Suppressor macrophage treated with lipopolysaccharide for 1 hour (primary cell): ENCODE measurements at regions not wholly inside any gene's neighbourhood (a gene's known extent, or its start where the extent isn't known, plus 50 kb on each side); places are given as distances from the start of the nearest gene placed in this dataset.

Experiments
- DNase-seq, 3 donors: peaks; one replicate each; pipeline ENCODE4 v3.0.0-alpha.2; 2020 to 2022

DNA sequence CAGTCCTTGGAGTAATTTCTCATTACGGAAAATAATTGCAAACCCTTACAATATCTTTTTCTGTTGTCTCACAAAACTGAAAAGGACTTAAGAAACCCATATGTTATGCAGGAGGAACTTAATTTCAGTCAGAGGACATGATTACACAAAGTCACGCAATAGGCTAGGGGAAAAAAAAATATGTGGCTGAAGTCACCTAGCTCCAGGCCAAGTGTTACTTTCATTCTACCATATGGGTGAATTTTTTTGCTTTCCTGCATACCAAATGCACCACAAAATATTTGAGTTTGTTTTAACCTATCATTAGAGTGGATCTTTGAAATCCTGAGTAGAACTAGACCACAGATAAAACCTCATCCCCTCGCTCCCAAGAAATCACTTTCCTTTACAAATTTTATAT, 523.5 kb downstream of the CAAP1 start:
- DNase-seq = no peak

DNA sequence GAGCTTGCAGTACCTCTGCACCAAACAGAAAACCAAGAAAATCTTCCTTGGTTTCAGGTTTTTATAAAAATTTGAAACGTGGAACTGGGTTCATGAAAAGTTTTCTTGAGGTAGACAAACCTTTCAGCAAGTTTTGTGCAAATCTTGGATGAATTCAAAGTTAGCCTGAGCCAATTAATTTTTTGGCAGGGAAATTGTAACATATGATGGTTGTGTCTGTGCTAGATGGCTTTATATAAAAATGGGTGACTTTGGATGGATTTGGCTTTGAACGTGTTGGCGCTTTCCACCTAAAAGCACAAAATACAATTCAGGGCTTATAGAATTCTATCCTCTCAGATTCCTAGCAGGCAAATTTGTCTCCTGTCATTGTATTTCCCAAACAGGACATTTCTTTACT, 524.4 kb downstream of the CAAP1 start:
- no peak for DNase-seq

DNA sequence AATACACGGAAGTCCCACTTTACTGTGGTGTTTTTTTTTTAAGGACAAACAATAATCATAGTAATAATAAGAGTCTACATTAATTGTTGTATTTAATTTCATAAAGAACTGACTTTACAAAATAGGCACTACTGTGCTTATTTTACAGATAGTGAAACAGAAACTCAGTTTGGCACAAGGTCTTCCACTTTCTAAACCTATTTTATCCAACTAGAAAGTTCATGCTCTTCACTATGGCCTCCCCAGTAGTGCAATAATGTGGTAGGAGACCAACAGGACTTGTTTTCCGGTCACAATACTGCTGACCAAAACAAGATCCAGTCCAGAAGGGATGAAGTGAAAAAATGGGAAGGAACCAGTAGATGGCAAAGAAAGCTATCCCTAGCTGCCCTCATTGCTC, 531.6 kb downstream of the CAAP1 start:
- no peak for DNase-seq

DNA sequence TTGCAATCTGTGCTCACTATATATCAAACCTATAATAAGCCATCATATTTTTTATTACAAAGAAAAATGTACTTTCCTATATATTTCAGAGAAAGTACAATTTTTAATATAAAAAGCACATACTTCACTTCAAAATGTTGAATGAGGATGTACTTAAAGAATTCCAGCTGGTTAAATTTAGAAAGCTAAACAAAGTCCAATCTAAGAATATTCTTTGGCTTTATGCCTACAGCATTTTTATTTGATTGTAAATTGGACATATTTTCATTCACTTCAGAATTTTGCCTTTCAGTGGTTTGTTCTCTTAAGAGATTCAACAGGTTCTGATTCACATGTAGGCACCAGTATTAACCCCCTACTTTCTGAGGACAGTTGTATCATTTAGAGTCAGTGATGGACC, 533.8 kb downstream of the CAAP1 start:
- no peak for DNase-seq

DNA sequence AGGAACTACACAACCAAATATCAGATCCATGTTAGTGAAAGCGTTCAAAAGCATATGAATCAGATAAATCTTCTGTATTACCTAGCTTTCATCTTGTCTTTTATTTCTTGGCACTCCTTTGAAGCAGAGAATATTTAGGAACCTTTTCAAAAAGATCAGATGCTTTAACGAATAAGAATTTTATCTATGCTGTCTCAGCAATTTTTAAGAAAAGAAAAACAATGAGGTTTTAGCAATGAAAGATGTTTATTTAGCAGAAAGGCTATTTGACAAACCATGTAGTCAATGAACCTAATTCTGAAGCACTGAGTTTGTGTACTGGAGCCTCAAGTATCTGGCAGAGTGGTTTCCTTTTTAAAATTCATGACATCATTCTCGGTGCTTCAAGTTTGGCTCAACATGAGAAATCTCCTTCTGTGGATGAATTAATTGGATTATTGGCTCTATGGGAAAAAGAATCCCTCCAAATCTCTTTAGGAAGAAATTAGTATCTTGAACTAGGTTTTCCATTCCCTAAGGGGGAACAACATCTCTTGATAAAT, 534.7 kb downstream of the CAAP1 start:
- no peak for DNase-seq

DNA sequence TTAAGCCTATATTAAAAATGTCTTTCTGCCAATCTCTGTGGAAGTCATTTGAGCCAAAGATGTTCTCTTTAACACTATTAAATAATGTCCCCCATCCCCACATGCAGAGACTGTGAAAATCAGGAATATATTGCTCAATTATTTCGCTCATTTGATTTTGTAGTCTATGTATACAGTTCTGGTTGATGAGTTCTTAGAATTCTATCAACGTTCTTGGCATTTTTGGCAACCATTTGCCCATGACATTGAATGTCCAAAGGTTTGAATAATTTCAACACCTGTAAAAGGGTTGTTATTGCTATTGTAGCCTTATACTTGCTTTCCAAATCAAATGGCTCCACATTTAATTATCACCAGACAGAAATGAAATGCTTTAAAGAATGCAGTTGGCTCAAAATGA, 536.1 kb downstream of the CAAP1 start:
- DNase-seq = no peak

DNA sequence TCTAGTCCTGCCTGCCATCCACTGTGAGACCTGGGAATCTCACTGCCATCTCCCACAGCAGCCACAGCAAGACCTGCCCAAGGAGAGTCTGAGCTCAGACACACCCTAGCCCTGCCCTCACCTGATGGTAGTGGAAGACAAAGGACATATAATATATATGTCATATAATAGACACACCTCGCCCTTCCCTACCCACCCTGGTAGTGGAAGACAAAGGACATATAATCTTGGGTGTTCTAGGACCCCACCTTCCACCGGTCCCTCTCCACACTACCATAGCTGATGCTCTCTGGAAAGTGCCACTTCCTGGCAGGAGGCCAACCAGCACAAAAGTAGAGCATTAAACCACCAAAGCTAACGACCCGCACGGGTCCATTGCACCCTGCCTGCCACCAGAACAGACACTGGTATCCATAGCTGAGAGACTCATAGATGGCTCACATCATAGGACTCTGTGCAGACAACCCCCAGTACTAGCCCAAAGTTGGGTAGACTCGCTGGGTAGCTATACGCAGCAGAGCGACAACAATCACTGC, 545.6 kb downstream of the CAAP1 start:
- DNase-seq = no peak

DNA sequence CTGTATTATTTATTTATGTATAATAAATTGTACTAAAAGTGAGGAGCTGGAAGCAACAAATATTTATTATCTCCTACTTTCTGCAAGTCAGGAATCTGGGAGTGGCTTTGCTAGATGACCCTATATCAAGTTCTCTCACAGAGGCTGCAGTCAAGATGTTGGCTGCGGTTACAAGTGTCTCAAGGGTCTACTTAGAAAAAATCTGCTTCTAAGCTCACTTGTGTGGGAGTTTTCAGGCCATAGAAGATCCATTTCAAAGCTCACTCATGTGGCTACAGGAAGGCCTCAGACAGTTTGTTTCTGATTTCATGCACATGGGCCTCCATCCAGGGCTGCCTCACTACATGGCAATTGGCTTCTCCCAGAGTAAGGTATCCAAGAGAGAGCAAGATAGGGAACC, 551.1 kb downstream of the CAAP1 start:
- no peak for DNase-seq

DNA sequence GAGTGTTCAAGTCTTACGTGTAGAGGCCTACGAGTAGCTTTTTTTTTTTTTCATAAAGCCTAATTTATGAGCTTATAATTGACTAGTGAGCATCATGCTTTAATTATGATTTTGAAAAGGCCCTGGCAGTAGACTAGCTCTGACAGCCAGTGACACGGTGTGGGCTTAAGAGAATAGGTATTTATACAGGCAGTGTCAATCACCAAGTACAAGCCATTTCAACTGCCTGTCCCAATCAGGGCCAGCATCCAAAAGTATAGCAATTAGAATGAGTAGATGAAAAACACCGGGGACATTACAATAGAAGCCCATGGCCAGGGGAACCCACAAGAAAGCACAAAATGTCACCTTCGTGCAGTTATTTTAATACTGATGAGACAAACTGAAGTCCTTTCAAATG, 552.8 kb downstream of the CAAP1 start:
- no peak for DNase-seq

DNA sequence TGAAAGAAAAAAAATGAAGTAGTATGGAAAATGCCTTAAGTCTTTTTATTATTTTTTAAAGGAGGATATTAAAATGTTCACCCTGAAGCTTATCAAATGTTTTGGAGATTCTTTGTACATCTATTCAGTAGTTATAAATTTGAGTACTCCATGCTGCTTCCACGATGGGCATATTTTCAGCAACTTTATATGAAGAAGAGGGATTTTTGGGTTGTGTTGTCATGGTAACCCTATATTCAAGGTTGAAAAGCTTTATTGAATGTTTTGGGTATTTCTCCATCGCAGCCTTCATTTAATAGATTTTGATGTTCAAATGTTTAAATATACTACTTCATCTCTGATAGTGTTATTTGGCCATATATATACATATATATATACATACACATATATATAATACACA, 557.5 kb downstream of the CAAP1 start:
- DNase-seq = no peak

DNA sequence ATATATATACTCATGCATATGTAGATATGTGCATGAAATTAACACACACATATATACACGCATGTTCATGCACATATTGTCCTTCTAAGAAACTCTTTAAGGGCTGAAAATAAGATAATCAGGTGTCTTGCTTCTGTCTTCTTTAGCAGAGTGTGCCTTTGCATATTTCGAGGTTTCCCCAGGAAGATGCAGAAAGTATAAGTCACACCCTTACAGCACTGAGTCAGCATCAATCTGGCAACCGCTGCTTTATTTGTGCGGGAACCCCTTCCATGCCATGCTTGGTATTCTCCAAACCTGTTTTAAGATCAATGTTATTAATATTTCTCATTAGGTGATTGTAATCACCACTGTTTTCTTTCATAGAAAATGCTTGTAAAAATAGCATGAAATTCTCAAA, 557.9 kb downstream of the CAAP1 start:
- no peak for DNase-seq

DNA sequence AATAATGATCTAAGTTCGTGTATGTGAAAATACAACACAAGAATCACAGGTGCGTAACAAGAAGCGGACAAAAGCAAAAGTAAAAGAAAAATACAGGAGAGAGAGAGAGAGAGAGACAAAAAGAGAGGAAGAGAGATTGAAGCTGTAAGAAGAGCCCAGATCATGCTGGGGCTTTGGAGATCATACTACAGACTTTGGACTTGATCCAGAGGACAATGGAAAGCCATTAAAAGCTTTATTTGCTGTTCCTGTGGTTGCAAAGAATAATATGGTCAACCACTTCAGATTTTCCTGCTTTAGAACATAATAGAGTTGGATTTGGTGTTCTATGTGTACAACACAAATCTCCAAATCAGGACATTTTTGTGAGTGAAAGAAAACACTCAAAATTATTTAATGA, 561.4 kb downstream of the CAAP1 start:
- DNase-seq = no peak

DNA sequence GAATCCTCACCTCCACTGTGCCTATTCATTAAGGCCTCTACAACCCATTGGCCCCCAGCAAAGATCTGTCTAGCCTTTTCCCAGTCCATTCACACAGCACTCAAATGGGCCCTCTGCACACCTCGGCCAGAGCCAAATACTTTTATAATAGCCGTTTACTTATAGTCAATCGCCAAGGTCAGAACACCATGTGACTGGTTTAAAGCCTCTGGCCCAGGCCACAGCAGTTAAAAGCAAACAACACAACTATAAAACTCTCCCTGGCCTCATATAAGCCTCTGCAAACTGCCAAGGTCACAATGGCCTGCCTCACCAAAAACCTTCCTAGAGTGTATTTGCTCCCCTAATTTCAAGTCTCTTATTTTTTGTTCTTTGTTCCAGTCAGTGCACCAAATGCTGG, 562.6 kb downstream of the CAAP1 start:
- DNase-seq = no peak

DNA sequence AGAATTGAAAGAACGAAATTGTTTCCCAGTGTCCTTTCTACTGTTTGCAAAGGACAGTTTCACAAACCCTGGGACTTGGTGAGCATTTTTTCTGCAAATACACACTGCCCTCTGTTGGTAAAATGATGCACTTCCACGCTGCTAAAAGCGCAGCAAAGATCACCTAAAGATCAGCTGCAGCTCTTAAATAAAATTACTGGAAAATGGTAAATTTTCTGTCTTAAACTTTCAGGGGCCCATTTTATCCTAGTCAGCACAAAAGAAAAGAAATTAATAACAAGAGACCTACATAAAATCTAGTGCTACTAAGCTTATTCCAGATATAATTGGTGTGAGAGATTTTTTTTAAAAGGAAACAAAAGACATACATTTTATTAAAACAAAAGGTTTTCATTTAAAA, 566.0 kb downstream of the CAAP1 start:
- peak; percentile 36 to 43 (median 42) for DNase-seq

DNA sequence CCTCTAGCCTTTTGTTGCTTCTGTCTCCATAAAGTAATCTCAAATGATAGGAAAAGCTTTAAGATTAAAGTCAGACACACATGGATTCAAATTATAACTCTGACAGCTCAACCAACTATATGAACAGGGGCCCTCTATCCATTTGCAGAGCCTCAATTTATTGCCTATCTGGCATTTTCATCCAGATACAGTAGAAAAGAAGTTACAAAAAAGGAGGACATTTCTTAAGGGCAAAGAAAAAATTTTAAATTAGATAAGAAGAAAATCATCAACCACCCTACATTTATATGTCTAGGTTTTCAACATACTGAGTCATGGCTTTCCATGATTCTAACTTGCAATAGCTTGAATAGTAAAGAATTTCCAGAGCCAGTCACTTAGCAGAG, 567.2 kb downstream of the CAAP1 start:
- no peak for DNase-seq

DNA sequence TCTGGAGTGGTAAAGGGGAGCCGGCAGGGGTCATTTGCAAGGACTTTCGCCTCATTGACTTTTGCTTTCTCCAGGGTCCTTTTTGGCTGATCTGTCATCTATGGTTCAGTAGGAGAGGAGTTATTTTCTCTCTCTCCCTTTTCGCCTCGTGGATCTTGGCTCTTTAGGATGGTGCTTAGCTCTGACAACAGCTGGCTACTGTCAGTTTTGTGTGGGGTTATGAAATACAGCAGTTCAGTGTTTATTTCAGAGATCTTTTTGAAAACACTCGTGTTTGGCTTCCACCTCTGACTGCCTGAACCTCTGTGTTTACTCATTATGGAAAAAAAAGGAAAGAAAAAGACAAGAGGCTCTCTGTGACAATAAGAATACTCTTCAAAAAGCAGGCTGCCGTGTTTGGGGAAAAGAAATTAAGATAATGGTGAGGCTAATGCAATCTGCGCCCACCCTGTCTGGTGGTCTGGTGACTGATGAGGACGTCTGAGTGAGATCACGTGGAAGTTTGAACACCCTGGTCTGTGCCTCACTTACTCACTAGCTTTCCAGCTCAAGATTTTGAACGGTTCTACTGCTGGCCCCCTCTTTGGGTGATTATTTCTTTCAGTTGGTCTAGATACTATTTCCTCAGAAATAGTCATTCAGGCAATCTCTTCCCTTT, 567.7 kb downstream of the CAAP1 start:
- no peak for DNase-seq

DNA sequence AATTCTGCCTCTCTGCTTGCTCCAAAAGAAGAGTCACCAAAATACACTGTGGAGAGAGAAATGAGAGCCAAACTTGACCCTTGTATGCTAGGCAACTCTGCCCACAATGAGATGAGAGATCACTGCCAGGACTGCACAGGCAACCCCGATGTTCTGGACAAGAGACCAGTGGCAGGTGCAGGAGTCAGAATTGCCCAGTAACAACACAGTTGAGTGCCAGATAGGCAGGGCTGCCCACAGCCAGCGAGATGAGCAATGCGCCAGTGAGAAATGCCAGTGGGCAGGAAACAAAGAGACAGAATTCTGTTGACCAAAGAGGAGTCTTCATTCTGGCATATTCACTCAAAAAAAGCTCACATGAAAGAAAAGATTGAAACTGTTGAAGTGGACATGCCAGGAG, 570.7 kb downstream of the CAAP1 start:
- DNase-seq = no peak

DNA sequence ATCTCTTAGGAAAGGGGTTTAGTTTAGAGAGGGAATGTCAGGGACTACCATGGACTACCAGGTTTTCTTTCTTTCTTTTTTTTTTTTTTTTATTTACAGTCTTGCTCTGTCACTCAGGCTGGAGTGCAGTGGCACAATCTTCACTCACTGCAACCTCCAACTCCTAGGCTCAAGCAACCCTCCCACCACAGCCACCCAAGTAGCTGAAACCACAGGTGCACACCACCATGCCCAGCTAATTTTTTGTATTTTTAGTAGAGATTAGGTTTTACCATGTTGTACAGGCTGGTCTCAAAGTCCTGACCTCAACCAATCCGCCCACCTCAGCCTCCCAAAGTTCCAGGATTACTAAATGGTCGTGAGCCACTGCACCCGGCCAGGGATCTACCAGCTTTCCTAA, 572.7 kb downstream of the CAAP1 start:
- DNase-seq = peak in 1 of 3 donors; percentile 1

DNA sequence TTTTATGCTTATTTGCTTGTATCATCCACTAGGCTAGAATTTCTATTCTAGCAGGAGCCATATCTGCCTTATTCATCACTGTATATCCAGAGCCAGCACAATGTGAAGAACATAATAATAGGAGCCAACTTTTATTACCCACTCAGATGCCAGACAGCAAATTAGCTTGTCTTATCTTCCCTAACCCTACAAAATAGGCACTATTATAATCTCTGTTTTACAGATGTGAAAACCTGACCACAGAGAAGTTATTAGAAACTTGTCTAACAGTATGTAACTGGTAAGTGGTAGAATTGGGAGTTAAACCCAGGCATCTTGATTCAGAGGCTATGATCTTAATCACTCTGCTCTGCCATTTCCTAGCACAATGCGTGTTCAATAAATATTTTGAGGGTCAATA, 579.5 kb downstream of the CAAP1 start:
- DNase-seq = no peak

DNA sequence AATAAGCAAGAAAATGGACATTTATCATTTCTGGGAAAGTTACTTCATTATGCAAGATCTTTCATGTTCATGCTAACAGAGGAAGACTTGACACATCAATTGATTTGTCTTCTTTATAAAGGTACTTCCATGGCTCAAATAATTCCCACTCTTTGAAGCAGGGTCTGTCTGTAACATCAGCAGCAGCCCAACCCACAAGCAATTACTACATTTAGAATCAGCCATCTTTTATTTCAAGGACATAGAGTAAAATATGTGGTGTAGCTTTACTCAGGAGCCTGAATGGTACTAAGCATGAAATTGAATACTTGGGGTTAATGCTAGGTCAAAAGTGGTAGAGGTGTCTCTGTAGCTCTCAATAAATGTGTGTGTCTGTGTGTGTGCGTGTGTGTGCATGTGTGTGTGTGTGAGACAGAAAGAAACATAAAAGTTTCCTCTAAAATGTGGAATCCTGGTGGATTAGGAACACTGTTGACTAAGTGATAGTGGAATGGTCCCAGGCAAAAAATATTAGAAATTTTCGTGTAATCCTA, 581.1 kb downstream of the CAAP1 start:
- no peak for DNase-seq

DNA sequence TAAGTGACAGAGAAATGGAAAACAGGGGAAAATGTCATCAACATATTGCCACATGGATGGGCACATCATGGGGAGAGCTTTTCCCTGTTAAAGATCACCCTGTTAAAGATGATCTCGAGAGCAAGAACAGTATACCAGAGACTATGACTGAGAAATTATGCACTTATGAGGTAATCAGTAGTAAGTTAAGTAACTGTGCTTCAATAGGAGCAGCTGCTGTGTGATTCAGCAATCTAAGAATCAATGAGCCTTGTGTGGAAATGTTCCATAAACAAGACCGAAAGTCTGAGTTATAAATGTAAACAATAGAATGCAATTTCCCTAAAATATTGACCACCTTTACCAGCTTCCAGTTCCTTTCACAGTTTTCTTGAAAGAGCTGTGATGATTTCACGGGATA, 582.3 kb downstream of the CAAP1 start:
- DNase-seq = no peak

DNA sequence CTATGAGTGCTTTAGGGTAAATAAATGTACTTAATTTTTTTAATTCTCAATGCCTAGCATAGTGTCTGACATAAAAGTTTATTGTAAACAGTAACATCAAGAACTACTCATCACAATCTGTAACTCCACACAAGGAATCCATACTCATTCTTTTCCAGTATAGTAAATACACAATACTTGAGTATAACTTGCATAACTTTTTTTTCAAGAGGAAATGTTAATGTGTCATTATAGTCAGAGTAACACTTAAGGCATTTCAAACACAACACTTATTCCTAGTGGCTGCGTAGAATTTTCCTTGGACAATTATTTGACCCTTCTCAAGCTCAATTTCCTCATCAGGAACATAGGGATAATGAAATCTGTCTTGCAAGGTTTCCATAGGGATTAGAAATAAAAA, 584.3 kb downstream of the CAAP1 start:
- DNase-seq = no peak

DNA sequence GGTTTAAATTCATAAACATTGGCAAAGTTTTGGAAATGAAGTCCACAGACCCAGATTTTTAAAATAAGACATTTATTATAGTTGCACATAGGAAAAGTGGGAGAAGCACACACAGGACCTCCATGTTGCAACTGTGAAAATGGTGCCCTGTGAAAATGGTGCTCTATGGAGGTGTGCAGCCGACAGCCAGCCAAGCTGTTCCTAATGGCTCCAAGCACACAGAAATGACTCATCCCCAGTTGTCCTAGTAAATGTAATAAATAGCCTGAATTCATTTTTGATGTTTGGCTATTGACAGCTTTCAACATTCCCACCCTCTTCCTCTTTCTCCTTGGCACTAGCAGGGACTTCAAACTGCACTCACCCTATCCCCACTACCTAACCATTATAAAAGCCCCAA, 590.9 kb downstream of the CAAP1 start:
- no peak for DNase-seq

DNA sequence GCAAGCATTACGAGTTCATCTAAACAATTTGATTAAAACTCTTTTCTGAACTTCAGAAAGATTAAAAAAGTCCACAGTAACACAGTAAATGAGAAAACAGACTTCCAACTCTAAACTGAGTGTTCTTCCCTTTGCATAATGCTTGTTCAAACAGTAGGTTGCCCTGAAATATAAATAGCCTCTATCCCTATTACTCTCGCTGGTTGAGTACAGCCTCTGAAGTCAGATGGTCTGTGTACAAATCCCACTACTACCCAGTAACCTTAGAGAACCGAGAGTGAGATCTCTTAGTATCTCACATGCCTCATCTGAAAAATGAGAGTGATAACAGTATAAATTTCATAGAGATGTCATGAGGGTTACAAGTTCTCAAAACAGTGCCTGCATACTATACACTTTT, 591.6 kb downstream of the CAAP1 start:
- no peak for DNase-seq
